ENCODE measurements at regions not wholly inside any gene's neighbourhood (a gene's known extent, or its start where the extent isn't known, plus 50 kb on each side); places are given as distances from the start of the nearest gene placed in this dataset.

GRCh38 chrX:124720532-124720931 lies 374.2 kb downstream of the SH2D1A start:
- TF ChIP-seq TAF1 (IDR thresholded peaks at IDR 0.05; ENCODE audit: borderline replicate concordance, insufficient read depth, low read length) (no peak), POLR2AphosphoS5 (IDR thresholded peaks at IDR 0.05; ENCODE audit: low read depth, low read length) (no peak)
